ENCODE measurements at regions not wholly inside any gene's neighbourhood (a gene's known extent, or its start where the extent isn't known, plus 50 kb on each side); places are given as distances from the start of the nearest gene placed in this dataset.

- DNase-seq, result no peak
Observed at GRCh38 chr22:22422629-22423112, 85.9 kb downstream of the ZNF280B start.

- no peak for DNase-seq
Observed at GRCh38 chr22:22423681-22424080, 84.9 kb downstream of the ZNF280B start.

DNA sequence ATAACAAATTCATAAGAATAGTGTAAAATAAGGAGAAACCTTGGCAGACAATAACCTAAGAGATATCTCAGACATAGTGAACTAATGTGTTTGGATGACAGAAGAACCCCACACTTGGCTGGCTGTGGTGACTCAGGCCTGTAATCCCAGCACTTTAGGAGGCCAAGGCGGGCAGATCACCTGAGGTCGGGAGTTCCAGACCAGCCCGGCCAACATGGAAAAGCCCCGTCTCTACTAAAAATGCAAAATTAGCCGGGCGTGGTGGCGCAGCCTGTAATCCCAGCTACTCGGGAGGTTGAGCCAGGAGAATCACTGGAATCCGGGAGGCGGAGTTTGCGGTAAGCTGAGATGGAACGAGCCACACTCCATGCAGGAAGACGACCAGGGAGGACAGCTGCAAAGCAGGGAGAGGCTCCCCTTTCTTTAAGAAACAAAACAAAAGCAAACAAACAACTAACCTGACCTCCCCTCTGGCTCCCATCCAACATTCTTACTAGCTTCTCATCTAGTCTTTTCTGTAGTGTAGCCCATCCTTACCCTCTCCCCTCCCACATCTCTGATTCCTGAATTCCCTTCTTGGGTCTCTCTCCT, 84.2 kb downstream of the ZNF280B start:
- no peak for DNase-seq

DNA sequence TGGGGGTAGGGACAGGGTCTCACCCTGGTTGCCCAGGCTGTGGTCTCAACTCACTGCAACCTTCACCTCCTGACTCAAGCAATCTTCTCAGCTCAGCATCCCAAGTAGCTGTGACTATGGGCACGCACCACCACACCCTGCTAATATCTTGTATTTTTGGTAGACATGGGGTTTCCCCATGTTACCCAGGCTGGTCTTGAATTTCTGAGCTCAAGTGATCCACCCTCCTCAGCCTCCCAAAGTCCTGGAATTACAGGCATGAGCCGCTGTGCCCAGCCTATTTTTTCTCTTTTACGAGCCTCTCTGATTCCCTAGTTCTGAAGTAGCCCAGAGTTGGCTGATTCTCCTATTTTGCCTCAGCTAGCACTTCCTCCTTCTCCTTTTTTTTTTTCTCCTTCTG, 83.6 kb downstream of the ZNF280B start:
- DNase-seq, result no peak

- DNase-seq, result no peak
Observed at GRCh38 chr22:22425356-22425755, 83.2 kb downstream of the ZNF280B start.

- DNase-seq, result no peak
Observed at GRCh38 chr22:22425783-22426624, 82.5 kb downstream of the ZNF280B start.

- DNase-seq, result no peak
Observed at GRCh38 chr22:22427542-22428065, 80.9 kb downstream of the ZNF280B start.

DNA sequence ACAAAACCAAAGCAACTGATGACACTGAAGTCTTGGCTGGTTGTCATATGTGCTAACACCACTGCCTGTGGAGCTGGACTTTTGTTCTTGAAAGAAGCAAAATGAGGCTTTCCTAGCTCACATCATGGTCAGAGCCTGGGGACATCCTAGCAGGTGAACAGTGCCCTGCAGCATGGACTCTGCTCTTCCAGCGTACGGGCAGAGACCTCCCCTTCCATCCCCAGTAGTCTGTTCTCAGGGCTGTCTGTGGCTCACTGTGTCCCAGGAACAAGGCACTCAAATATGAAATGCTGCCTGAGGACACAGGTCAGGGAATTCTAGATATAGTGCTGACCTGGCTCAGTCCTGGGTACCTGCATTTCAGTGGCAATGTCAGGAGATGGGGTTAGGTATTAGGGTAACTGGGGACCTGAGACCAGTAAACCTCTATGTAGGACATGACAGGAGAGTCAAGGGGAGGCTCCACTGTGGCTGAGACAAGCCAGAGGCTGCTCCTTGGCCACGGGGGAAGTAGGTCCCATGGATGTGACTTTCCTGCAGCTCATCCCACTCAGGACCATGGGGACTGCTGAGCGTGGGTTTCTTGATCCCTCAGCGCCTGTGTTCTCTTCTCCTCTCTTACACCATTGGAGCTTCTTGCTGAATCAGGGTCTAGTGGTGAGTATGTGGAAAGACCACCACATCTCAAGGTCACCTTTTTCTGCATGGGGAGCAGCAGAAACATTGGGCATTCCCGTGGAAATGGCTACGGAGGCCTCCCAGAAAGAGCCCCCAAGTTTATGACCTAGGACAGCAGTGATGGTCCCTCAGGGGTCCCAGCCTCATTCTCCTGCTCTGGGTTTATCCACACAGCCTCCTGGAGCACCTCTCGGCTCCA, 80.1 kb downstream of the ZNF280B start:
- DNase-seq, result no peak

DNA sequence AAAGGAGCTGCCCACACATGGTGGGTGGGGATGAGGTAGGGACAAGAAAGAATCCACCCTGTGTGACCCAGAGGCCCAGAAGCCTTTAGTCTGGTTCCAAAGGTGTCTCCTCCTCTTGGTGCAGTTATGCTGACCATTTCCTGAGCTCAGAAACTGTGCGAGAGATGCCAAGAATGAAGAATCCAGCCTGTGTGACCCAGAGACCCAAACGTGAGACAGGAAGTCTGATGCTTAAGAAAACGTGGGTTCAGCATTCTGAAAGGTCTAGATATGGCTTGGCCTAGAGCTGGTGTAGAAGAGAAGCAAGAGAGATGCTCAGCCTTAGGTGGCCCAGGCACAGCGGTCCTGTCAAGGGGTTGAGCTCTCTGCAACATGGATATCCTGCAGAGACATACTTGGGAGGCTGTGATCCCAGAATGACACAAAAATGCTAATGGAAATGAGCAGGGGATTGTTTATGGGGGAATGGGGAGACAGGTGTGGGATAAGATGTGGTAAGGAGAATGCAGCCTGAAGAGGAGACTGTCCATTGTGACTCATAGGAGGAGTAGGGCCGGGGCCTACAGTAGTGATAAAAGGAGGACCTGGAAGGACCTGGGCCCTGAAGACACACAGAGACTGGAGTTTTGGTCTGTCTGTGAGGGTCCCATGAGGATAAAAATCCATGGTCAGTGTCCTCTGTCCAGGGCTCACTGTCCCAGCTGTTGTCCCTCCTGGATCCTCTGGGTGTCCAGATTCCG, 79.0 kb downstream of the ZNF280B start:
- DNase-seq, result no peak

DNA sequence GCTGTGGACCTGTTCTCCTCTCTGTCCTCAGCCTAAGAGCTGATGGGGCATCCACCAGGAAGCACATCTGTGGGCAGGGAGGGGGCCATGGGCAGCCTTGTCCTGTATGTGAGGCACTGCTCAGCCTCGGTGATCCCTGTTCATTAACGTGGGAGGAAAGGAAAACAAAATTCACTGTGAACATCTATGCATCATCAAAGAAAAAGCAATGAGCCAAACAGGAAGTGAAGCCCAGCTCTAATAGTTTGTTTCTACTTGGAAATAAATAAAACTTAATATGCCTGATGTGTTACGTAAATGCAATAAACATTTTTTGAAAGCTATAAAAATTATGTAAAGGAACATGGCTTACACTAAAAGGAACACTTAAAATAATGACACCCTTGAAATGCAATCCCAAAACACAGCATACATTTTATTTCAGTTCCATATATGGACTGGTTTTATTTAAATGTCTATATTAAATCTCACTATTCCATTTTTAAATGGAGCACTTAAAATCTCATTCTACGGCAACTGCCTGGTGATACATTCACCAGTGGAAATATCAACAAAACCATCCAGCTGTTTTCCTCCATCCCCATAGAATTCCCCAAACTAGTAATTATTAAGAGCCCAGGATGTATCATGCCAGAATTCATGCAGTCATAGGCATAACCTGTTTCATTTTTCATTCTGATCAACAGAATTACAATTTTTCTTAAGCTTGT, 78.3 kb downstream of the ZNF280B start:
- no peak for DNase-seq

DNA sequence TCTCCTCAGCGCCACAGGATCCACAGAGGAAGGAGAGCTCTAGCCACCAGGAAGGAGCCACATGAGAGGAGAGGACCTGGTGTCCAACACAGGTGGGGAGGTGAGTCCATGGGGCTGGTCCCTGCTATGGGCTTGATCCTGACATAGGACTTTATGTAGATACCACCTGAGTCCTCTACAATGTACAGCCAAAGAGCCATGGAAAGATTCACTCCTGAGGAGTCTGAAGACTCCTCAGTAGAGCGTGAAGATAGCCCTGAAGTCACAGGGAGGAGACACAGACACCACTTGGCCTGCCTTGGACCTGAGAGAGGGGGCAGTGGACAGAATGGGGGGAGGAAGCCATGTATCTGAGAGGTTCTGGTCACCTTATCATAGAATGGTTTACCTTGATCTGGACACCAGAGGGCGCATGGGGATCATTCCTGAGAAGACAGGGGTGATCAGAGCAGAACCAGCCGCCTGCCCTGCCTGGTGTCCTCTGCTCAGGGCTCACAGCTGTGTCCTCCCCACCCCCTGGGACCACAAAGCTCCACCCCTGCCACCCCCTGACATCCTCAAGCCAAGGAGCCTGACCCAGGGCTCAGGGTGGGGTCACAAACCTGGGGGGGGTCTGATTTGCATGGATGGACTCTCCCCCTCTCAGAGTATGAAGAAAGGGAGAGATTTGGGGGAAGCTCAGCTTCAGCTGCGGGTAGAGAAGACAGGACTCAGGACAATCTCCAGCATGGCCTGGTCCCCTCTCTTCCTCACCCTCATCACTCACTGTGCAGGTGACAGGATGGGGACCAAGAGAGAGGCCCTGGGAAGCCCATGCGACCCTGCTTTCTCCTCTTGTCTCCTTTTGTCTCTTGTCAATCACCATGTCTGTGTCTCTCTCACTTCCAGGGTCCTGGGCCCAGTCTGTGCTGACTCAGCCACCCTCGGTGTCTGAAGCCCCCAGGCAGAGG, 77.0 kb downstream of the ZNF280B start:
- peak; percentile 49 for DNase-seq

GRCh38 chr22:22432479-22432878, 76.1 kb downstream of the ZNF280B start:
- DNase-seq, result no peak

- DNase-seq, result no peak
Observed at GRCh38 chr22:22432937-22433336, 75.6 kb downstream of the ZNF280B start.

GRCh38 chr22:22433770-22434169, 74.8 kb downstream of the ZNF280B start:
- no peak for DNase-seq

All from NCI-H2029 treated with DMSO at 0.1 percent for 48 hours (cell line).